AG09309 (cell line): ENCODE measurements at regions not wholly inside any gene's neighbourhood (a gene's known extent, or its start where the extent isn't known, plus 50 kb on each side); places are given as distances from the start of the nearest gene placed in this dataset.

Experiments used
- DNase-seq: peaks from one replicate; pipeline ENCODE4 v3.0.0-alpha.2; 2010; ENCODE audit warnings: low read depth
- H3K4me3 ChIP-seq: 2 replicates; pipeline ENCODE4 v1.5.1; 2011; ENCODE audit warnings: mild to moderate bottlenecking, low read depth, low read length, moderate library complexity; ENCODE audit not compliant: control insufficient read depth
- TF ChIP-seq, protein P1 (sequence below): IDR thresholded peaks from 2 replicates; pipeline ENCODE4 v1.5.1; 2011; ENCODE audit warnings: mild to moderate bottlenecking, low read depth, low read length, inconsistent platforms; ENCODE audit not compliant: insufficient read depth, control insufficient read depth; ENCODE audit errors: missing control alignments

DNA sequence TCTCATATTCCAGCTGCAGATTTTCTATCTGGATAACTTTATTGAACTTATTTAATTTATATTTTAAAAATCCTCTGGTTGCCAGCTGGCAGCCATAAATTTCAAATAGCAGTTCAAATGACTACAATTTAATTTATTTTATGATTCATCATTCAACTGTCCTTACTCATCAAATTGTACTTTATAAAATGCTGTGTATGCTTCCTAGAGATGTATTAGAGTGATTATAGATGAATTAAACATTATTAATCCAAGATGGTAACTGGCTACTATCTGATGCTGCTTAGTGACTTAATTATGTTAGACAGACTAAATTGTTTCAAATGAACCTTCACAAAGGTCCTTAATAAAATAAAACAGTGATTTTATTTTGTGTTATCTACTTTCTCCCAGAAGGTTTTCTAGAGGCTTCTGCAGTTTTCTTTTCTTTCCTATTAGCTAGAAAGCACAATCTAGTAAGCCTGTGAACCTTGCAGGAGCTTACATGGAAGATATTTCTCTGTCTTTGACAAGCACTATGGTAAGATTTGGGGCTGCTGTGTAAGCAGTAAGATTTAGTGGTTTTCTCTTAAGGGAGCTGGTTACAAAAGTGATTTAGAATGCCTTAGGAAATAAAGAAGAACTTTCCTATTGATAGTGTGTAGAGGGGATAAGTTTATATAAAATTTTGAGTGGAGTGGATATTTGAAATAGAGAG, 322.3 kb downstream of the FSIP2 start:
- no peak overlapping the region for H3K4me3 ChIP-seq
- DNase-seq: no peak
- TF ChIP-seq, protein P1, sequence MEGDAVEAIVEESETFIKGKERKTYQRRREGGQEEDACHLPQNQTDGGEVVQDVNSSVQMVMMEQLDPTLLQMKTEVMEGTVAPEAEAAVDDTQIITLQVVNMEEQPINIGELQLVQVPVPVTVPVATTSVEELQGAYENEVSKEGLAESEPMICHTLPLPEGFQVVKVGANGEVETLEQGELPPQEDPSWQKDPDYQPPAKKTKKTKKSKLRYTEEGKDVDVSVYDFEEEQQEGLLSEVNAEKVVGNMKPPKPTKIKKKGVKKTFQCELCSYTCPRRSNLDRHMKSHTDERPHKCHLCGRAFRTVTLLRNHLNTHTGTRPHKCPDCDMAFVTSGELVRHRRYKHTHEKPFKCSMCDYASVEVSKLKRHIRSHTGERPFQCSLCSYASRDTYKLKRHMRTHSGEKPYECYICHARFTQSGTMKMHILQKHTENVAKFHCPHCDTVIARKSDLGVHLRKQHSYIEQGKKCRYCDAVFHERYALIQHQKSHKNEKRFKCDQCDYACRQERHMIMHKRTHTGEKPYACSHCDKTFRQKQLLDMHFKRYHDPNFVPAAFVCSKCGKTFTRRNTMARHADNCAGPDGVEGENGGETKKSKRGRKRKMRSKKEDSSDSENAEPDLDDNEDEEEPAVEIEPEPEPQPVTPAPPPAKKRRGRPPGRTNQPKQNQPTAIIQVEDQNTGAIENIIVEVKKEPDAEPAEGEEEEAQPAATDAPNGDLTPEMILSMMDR: no peak

DNA sequence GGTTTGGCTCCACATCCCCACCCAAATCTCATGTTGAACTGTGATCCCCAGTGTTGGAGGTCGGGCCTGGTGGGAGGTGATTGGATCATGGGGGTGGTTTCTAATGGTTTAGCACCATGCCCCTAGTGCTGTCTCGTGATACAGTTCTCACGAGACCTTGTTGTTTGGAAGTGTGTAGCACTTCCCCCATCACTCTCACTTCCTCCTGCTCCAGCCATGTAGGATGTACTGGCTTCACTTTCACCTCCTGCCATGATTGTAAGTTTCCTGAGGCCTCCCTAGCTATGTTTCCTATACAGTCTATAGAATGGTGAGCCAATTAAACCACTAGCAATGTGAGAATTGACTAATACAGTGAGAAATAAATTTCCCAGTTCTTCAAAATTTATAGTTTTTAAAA, 325.9 kb downstream of the FSIP2 start:
- no peak overlapping the region for H3K4me3 ChIP-seq
- DNase-seq: no peak
- TF ChIP-seq, protein P1: no peak

DNA sequence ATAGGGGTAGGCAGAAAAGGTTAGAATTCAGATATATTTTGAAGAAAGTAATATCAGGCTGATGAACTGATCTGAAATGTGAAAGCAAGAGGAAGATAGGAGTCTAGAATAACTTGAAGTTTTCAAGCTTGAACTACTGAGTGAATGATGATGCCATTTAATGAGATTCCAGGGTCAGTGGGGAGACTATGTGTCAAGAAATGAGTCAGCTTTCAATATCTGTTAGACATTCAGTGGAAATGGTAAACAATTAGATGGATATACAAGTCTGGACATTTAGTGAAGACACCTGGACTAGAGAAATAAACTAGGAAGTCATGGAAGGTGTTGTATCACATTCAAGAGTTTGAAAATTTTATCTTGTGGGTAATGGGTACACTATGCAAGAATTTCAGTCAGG, 326.9 kb downstream of the FSIP2 start:
- TF ChIP-seq, protein P1: no peak
- DNase-seq: no peak

DNA sequence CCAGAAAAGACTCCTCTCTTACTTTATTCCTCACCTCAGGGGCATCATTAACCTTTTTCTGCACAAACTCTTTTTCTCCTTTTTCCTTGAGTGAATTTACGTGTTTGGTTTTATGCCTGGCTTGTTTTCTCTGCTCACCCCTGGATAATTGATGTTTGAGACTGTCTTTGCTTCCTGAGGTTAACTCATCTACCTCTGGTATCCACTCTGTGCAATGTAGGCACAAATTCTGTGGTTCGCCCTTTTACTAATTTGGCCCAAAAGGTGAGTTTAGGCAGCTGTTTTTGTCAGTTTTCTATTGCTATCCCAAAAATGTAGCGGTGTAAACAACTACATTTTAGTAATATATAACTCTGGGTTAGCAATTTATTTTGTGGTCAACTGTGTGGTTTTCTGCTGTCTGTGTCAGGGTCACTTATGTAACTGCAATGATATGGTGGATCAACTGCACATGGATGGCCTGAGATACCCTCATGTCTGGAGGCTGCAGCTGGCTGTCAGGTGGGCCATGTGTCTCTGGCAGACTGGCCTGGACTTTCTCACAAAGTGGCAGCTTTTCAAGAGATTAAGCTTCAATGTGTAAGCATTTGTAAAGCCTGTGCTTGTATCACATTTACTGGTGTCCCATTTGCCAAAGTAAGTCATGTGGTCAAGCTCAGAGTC, 329.7 kb downstream of the FSIP2 start:
- no peak for DNase-seq
- no peak overlapping the region for H3K4me3 ChIP-seq
- TF ChIP-seq, protein P1: no peak

More for the DNA sequence above, 326.9 kb downstream of the FSIP2 start:
- H3K4me3 ChIP-seq: no peak overlapping the region

DNA sequence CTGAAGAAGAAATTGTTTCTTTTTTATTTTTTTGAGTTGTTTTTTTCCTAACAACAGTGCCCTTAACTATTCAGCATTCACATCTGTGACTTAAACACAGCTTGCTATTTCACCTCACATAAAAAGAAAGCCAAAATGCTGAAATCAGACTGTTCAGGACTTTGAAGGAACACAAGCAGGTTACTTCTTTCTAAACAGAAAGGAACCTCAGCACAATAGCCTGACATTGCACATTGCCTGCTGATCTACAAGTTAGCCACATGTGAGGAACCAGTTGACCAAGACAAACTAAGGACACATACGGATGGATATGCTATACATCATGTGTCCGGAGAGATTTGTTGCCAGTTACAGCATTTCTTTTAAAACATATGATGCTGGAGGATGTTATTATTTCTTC, 331.1 kb downstream of the FSIP2 start:
- H3K4me3 ChIP-seq: no peak overlapping the region
- no peak for DNase-seq
- TF ChIP-seq, protein P1: no peak

DNA sequence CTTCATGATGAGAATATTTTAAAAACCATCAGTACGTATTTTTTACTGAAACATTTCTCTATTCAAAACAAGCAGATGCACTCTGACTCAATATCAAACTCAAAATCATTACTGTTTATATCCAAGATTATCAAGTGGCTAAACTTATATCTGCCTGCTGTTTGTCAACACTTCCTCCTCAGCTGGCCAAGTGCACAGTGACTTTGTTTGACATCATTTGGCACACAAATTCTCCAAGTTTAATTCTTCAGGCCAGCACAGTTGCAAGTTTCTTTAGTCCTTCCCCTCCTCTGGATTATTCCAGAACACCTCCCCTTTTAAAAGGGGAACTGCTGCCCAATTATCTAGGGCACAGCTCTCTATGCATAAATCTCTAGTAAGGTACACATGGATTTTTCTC, 346.6 kb downstream of the FSIP2 start:
- H3K4me3 ChIP-seq: no peak overlapping the region
- TF ChIP-seq, protein P1: no peak
- DNase-seq: no peak
